A673 (cell line): ENCODE measurements at regions not wholly inside any gene's neighbourhood (a gene's known extent, or its start where the extent isn't known, plus 50 kb on each side); places are given as distances from the start of the nearest gene placed in this dataset.

Experiments used
- CTCF ChIP-seq: fragments of 300-800, 200-600 bp; sonication (generic); conservative IDR thresholded peaks from 2 replicates; pipeline ENCODE4 v1.5.1; 2017; ENCODE audit warnings: low read depth, mild to moderate bottlenecking, antibody characterized with exemption, low read length, moderate library complexity, mixed read lengths
- EZH2 ChIP-seq: fragments of 200-600 bp; sonication (generic); IDR thresholded peaks from 2 replicates; pipeline ENCODE4 v1.6.1; 2017; ENCODE audit warnings: borderline replicate concordance, low read depth, mild to moderate bottlenecking, mixed read lengths, antibody characterized with exemption, low read length; ENCODE audit not compliant: poor library complexity, severe bottlenecking

- no peak for TF ChIP-seq CTCF
- TF ChIP-seq EZH2: no peak
These were observed 475.8 kb downstream of the BCAT1 start for GRCh38 chr12:24473097-24473496.
